ENCODE measurements at regions not wholly inside any gene's neighbourhood (a gene's known extent, or its start where the extent isn't known, plus 50 kb on each side); places are given as distances from the start of the nearest gene placed in this dataset.

GRCh38 chr12:126974779-126975178 is 1292.2 kb upstream of the TMEM132C start:
- TF ChIP-seq, protein P1, sequence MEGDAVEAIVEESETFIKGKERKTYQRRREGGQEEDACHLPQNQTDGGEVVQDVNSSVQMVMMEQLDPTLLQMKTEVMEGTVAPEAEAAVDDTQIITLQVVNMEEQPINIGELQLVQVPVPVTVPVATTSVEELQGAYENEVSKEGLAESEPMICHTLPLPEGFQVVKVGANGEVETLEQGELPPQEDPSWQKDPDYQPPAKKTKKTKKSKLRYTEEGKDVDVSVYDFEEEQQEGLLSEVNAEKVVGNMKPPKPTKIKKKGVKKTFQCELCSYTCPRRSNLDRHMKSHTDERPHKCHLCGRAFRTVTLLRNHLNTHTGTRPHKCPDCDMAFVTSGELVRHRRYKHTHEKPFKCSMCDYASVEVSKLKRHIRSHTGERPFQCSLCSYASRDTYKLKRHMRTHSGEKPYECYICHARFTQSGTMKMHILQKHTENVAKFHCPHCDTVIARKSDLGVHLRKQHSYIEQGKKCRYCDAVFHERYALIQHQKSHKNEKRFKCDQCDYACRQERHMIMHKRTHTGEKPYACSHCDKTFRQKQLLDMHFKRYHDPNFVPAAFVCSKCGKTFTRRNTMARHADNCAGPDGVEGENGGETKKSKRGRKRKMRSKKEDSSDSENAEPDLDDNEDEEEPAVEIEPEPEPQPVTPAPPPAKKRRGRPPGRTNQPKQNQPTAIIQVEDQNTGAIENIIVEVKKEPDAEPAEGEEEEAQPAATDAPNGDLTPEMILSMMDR (IDR thresholded peaks at IDR 0.05 in 4 of 5, conservative IDR thresholded peaks at IDR 0.05 in 1 of 5): no peak
- TF ChIP-seq POLR2A (IDR thresholded peaks at IDR 0.05): no peak

Measured in gastrocnemius medialis (tissue), 4 donors.